ENCODE measurements at regions not wholly inside any gene's neighbourhood (a gene's known extent, or its start where the extent isn't known, plus 50 kb on each side); places are given as distances from the start of the nearest gene placed in this dataset.

- Histone ChIP-seq H2AFZ (ENCODE audit: low read depth, low read length) (no peak overlapping the region), H3K9me3 (replicated peaks; ENCODE audit: control insufficient read depth, insufficient read depth, low read depth, low read length) (no peaks in the 10 kb centered on the region), H3K27ac (ENCODE audit: extremely low read depth, low read depth, low read length) (no peak overlapping the region), H3K4me1 (replicated peaks in 1 of 2; ENCODE audit: control insufficient read depth in 2 of 2, insufficient read depth in 2 of 2, low read length in 2 of 2) (no peaks in the 10 kb centered on the region), H3K9me1 (ENCODE audit: control insufficient read depth, insufficient read depth, low read length) (no peaks in the 10 kb centered on the region), H3K27me3 (ENCODE audit: control insufficient read depth in 2 of 2, insufficient read depth in 2 of 2, low read length in 2 of 2) (peaks cover 0 to 4% of the 10 kb centered on the region in 2 experiments; a peak in 1 of 5 replicates), H3K9ac (ENCODE audit: insufficient read depth in 1 of 2, low read depth in 2 of 2, low read length in 2 of 2) (no peak overlapping the region), H3K36me3 (ENCODE audit: control insufficient read depth, insufficient read depth, low read length) (no peaks in the 10 kb centered on the region), H3K4me2 (ENCODE audit: insufficient read depth, low read length) (no peak overlapping the region), H3K4me3 (no peak overlapping the region), H4K20me1 (replicated peaks; ENCODE audit: control insufficient read depth, insufficient read depth, low read length) (no peaks in the 10 kb centered on the region), H3K79me2 (ENCODE audit: control insufficient read depth, insufficient read depth, low read length) (no peaks in the 10 kb centered on the region)
- 0% methylated on average over 1 of the region's 1 CpG for WGBS (ENCODE audit: insufficient coverage, low coverage, missing lambda C conversion rate)
- TF ChIP-seq NFXL1 (CRISPR knock-in tag; IDR thresholded peaks at IDR 0.05), result no peak
- no peak for TF ChIP-seq FUS (optimal IDR thresholded peaks at IDR 0.05; ENCODE audit: low read depth, low read length)
- no peak for TF ChIP-seq AFF4 (CRISPR knock-in tag; IDR thresholded peaks at IDR 0.05)
- TF ChIP-seq EGR1 (conservative IDR thresholded peaks at IDR 0.05), result no peak
- no peak for TF ChIP-seq JUNB (CRISPR knock-in tag; conservative IDR thresholded peaks at IDR 0.05)
- TF ChIP-seq PPARD (CRISPR knock-in tag; IDR thresholded peaks at IDR 0.05), result no peak
- TF ChIP-seq CEBPG (CRISPR knock-in tag; IDR thresholded peaks at IDR 0.05), result no peak
- TF ChIP-seq CEBPG (tag; conservative IDR thresholded peaks at IDR 0.05 in 1 of 2, IDR thresholded peaks at IDR 0.05 in 1 of 2), result no peak
- no peak for TF ChIP-seq ZNF274 (IDR thresholded peaks at IDR 0.05; ENCODE audit: borderline replicate concordance, low read depth, low read length)
- TF ChIP-seq, protein P1, sequence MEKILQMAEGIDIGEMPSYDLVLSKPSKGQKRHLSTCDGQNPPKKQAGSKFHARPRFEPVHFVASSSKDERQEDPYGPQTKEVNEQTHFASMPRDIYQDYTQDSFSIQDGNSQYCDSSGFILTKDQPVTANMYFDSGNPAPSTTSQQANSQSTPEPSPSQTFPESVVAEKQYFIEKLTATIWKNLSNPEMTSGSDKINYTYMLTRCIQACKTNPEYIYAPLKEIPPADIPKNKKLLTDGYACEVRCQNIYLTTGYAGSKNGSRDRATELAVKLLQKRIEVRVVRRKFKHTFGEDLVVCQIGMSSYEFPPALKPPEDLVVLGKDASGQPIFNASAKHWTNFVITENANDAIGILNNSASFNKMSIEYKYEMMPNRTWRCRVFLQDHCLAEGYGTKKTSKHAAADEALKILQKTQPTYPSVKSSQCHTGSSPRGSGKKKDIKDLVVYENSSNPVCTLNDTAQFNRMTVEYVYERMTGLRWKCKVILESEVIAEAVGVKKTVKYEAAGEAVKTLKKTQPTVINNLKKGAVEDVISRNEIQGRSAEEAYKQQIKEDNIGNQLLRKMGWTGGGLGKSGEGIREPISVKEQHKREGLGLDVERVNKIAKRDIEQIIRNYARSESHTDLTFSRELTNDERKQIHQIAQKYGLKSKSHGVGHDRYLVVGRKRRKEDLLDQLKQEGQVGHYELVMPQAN (IDR thresholded peaks at IDR 0.05; ENCODE audit: borderline replicate concordance), result no peak
- TF ChIP-seq ZNF224 (CRISPR knock-in tag; IDR thresholded peaks at IDR 0.05), result no peak
- TF ChIP-seq PTRF (tag; IDR thresholded peaks at IDR 0.05), result no peak
- no peak for TF ChIP-seq WHSC1 (IDR thresholded peaks at IDR 0.05; ENCODE audit: low read length)
- no peak for TF ChIP-seq SRF (CRISPR knock-in tag; IDR thresholded peaks at IDR 0.05)
- no peak for TF ChIP-seq ZNF143 (CRISPR knock-in tag; IDR thresholded peaks at IDR 0.05)
- no peak for TF ChIP-seq TEAD2 (tag; IDR thresholded peaks at IDR 0.05)
- TF ChIP-seq FOXP1 (CRISPR knock-in tag; IDR thresholded peaks at IDR 0.05), result no peak
- ATAC-seq (no peak), DNase-seq (ENCODE audit: extremely low read depth in 1 of 4, low spot score in 3 of 4) (no peak), FAIRE-seq (no peak)
- intact Hi-C loops (cut with micrococcal nuclease) (no loop called here), in situ Hi-C loops (cut with MboI) (no loop called here)
- ChIA-PET CTCF (ENCODE audit: low intra/inter-chr PET ratio) (no interaction called here), POLR2A (no interaction called here)
- no TSS peak for BruUV-seq (replicated peaks)
Observed at GRCh38 chr3:135449046-135449445, 516.5 kb upstream of the PPP2R3A start.

Measured in K562 (cell line).